HCT116 (cell line): ENCODE measurements at regions not wholly inside any gene's neighbourhood (a gene's known extent, or its start where the extent isn't known, plus 50 kb on each side); places are given as distances from the start of the nearest gene placed in this dataset.

Experiments used
- ATAC-seq: fragments of 200-7000 bp; cut with Tn5 transposase; 2 replicates; pipeline ENCODE4 v1.9.1; 2020; ENCODE audit warnings: mild to moderate bottlenecking, moderate library complexity
- BruUV-seq: library from RNA; stranded (reverse); fragments of 400-500 nt; replicated peaks from 2 replicates; lab custom pipeline; 2021; lab: Mats Ljungman, UMichigan
- CTCF ChIA-PET: fragments of 300-600 bp; sonication (Branson Sonifier 250); formaldehyde crosslinking; loops from one replicate; lab custom pipeline; 2021; ENCODE audit warnings: antibody characterized with exemption; lab: Charles Lee
- POLR2A ChIA-PET: fragments of 300-600, 350-600 bp; sonication (Branson Sonifier 250); formaldehyde crosslinking; loops from one replicate; lab custom pipeline; 2021; ENCODE audit warnings: antibody characterized with exemption; lab: Charles Lee
- RAD21 ChIA-PET, 2 experiments: fragments of 300-600 bp; sonication (Branson Sonifier 250); formaldehyde crosslinking; loops; one replicate each; lab custom pipeline; 2023; ENCODE audit warnings: low total read pairs in 2 of 2; ENCODE audit not compliant: uncharacterized antibody in 2 of 2, unreplicated experiment in 2 of 2, low non-redundant PET in 1 of 2; lab: Charles Lee
- DNase-seq: peaks from one replicate; pipeline ENCODE4 v3.0.0-alpha.2; 2010; ENCODE audit warnings: low read depth, low spot score
- H2AFZ ChIP-seq: fragments of 200-600 bp; shearing (Covaris generic), sonication (generic); 2 replicates; pipeline ENCODE4 v1.6.1; 2017; ENCODE audit warnings: low read depth, mixed run types, mixed read lengths, antibody characterized with exemption, low read length; ENCODE audit not compliant: poor library complexity, severe bottlenecking
- H3K27ac ChIP-seq: 2 replicates; pipeline ENCODE4 v1.5.1; 2012; ENCODE audit warnings: low read depth, low read length
- H3K27me3 ChIP-seq: fragments of 200-600 bp; sonication (generic); 2 replicates; pipeline ENCODE4 v1.6.1; 2016; ENCODE audit warnings: mixed run types, low read length, mixed read lengths; ENCODE audit not compliant: insufficient read depth
- H3K36me3 ChIP-seq, 2 experiments: fragments of 200-500 bp in 1 of 2; fragments of 200-600 bp in 1 of 2; sonication (Bioruptor generic) in 1 of 2; sonication (generic) in 1 of 2; 2 replicates each; pipeline versions ENCODE4 v1.5.1 to v1.6.1; 2014 to 2016; ENCODE audit warnings: low read length in 2 of 2, inconsistent platforms in 1 of 2, mixed read lengths in 1 of 2, mixed run types in 1 of 2; ENCODE audit not compliant: insufficient read depth in 2 of 2, control insufficient read depth in 1 of 2
- H3K4me1 ChIP-seq, 2 experiments: fragments of 200-600 bp in 1 of 2; sonication (generic) in 1 of 2; 2 replicates each; pipeline versions ENCODE4 v1.5.1 to v1.6.1; 2012 to 2017; ENCODE audit warnings: low read length in 2 of 2, inconsistent platforms in 1 of 2, mild to moderate bottlenecking in 1 of 2, mixed read lengths in 1 of 2, mixed run types in 1 of 2, moderate library complexity in 1 of 2; ENCODE audit not compliant: insufficient read depth in 2 of 2, control insufficient read depth in 1 of 2
- H3K4me2 ChIP-seq: fragments of 200-600 bp; sonication (generic); 2 replicates; pipeline ENCODE4 v1.6.1; 2017; ENCODE audit warnings: mixed run types, low read length, mixed read lengths
- H3K4me3 ChIP-seq, 2 experiments: fragments of 200-600 bp in 1 of 2; sonication (generic) in 1 of 2; replicated peaks in 1 of 2; 2 replicates each; pipeline ENCODE4 v1.5.1; 2011 to 2016; ENCODE audit warnings: low read length in 2 of 2, control low read depth in 1 of 2, low read depth in 1 of 2, mild to moderate bottlenecking in 1 of 2, mixed read lengths in 1 of 2, mixed run types in 1 of 2
- H3K79me2 ChIP-seq: fragments of 200-600 bp; sonication (generic); 2 replicates; pipeline ENCODE4 v1.6.1; 2017; ENCODE audit warnings: mild to moderate bottlenecking, mixed run types, low read length, moderate library complexity, mixed read lengths; ENCODE audit not compliant: insufficient read depth
- H3K9ac ChIP-seq: fragments of 200-600 bp; sonication (generic); 2 replicates; pipeline ENCODE4 v1.6.1; 2016; ENCODE audit warnings: low read length, mixed read lengths
- H3K9me2 ChIP-seq: fragments of 200-600 bp; sonication (generic), shearing (Covaris generic); 2 replicates; pipeline ENCODE4 v1.6.1; 2017; ENCODE audit warnings: mixed run types, mild to moderate bottlenecking, moderate library complexity; ENCODE audit not compliant: insufficient read depth
- H3K9me3 ChIP-seq, 2 experiments: fragments of 200-500 bp in 1 of 2; fragments of 200-600 bp in 1 of 2; sonication (Bioruptor generic) in 1 of 2; sonication (generic) in 1 of 2; 2 replicates each; pipeline ENCODE4 v1.6.1; 2014 to 2017; ENCODE audit warnings: low read length in 2 of 2, mixed read lengths in 2 of 2, inconsistent platforms in 1 of 2, low read depth in 1 of 2, mild to moderate bottlenecking in 1 of 2, mixed run types in 1 of 2, moderate library complexity in 1 of 2; ENCODE audit not compliant: control insufficient read depth in 1 of 2, insufficient read depth in 1 of 2
- H4K20me1 ChIP-seq: fragments of 200-600 bp; sonication (generic), shearing (Covaris generic); 2 replicates; pipeline ENCODE4 v1.6.1; 2017; ENCODE audit warnings: mixed run types, mild to moderate bottlenecking, moderate library complexity; ENCODE audit not compliant: insufficient read depth
- CTCF ChIP-seq, 3 experiments: fragments of 200-600 bp in 1 of 3; sonication (generic) in 1 of 3; IDR thresholded peaks in 2 of 3; conservative IDR thresholded peaks in 1 of 3; 2 replicates each; pipeline ENCODE4 v1.5.1; 2012 to 2017; ENCODE audit warnings: low read depth in 2 of 3, low read length in 2 of 3, antibody characterized with exemption in 1 of 3, borderline replicate concordance in 1 of 3, control low read depth in 1 of 3, mild to moderate bottlenecking in 1 of 3, mixed read lengths in 1 of 3, mixed run types in 1 of 3, moderate library complexity in 1 of 3; ENCODE audit not compliant: insufficient read depth in 1 of 3
- EGR1 ChIP-seq: IDR thresholded peaks from 2 replicates; pipeline ENCODE4 v1.6.1; 2012; ENCODE audit warnings: low read depth
- ELF1 ChIP-seq: IDR thresholded peaks from 2 replicates; pipeline ENCODE4 v1.6.1; 2012; ENCODE audit warnings: low read depth, borderline replicate concordance
- EZH2 ChIP-seq: fragments of 200-600 bp; sonication (generic); IDR thresholded peaks from 2 replicates; pipeline ENCODE4 v1.6.1; 2017; ENCODE audit warnings: antibody characterized with exemption, mixed run types
- EZH2phosphoT487 ChIP-seq: fragments of 200-600 bp; IDR thresholded peaks from 2 replicates; pipeline ENCODE4 v1.6.1; 2018; ENCODE audit warnings: antibody characterized with exemption, borderline replicate concordance
- FOSL1 ChIP-seq: IDR thresholded peaks from 2 replicates; pipeline ENCODE4 v1.6.1; 2012; ENCODE audit warnings: low read depth
- JUND ChIP-seq: IDR thresholded peaks from 2 replicates; pipeline ENCODE4 v1.6.1; 2012
- POLR2A ChIP-seq: IDR thresholded peaks from 2 replicates; pipeline ENCODE4 v1.7.0; 2011; ENCODE audit warnings: borderline replicate concordance; ENCODE audit not compliant: insufficient read depth, insufficient read length; ENCODE audit errors: extremely low read depth
- POLR2AphosphoS5 ChIP-seq: IDR thresholded peaks from 2 replicates; pipeline ENCODE4 v1.6.1; 2011; ENCODE audit warnings: mild to moderate bottlenecking, low read depth, low read length, moderate library complexity
- SIN3A ChIP-seq: IDR thresholded peaks from 2 replicates; pipeline ENCODE4 v1.6.1; 2012; ENCODE audit warnings: low read depth
- SP1 ChIP-seq: IDR thresholded peaks from 2 replicates; pipeline ENCODE4 v1.6.1; 2012; ENCODE audit warnings: low read depth
- YY1 ChIP-seq: IDR thresholded peaks from 2 replicates; pipeline ENCODE4 v1.6.1; 2011; ENCODE audit warnings: low read length, low read depth, moderate library complexity, mild to moderate bottlenecking; ENCODE audit not compliant: insufficient replicate concordance; ENCODE audit errors: extremely low read depth
- ZBTB33 ChIP-seq: IDR thresholded peaks from 2 replicates; pipeline ENCODE4 v1.6.1; 2011; ENCODE audit warnings: mild to moderate bottlenecking, low read length, moderate library complexity; ENCODE audit not compliant: insufficient replicate concordance; ENCODE audit errors: extremely low read depth
- ZNF274 ChIP-seq: fragments of 200-500 bp; sonication (Bioruptor generic); IDR thresholded peaks from 2 replicates; pipeline ENCODE4 v1.6.1; 2014; ENCODE audit warnings: mild to moderate bottlenecking, low read depth, low read length, inconsistent platforms
- intact Hi-C: fragments of 100-400 bp; cut with micrococcal nuclease; formaldehyde crosslinking; loops from 2 replicates; pipeline ENCODE4 v1.10.0; 2022
- TF ChIP-seq, protein P1 (sequence below): IDR thresholded peaks from 2 replicates; pipeline ENCODE4 v1.6.1; 2012; ENCODE audit warnings: low read depth
- TF ChIP-seq, protein P2 (sequence below): IDR thresholded peaks from 2 replicates; pipeline ENCODE4 v1.6.1; 2012

- ATAC-seq (no peak), DNase-seq (no peak)
- H3K36me3 ChIP-seq, result no peaks in the 10 kb centered on the region
- no peaks in the 10 kb centered on the region for H3K9me2 ChIP-seq
- H4K20me1 ChIP-seq, result no peaks in the 10 kb centered on the region
- no peak overlapping the region for H3K4me2 ChIP-seq
- no peak overlapping the region for H3K27ac ChIP-seq
- TF ChIP-seq POLR2A (no peak), EZH2phosphoT487 (no peak), EZH2 (no peak), YY1 (no peak), SIN3A (no peak), ZBTB33 (no peak), SP1 (no peak), FOSL1 (no peak), JUND (no peak), EGR1 (no peak), CTCF (IDR thresholded peaks at IDR 0.05 in 2 of 3, conservative IDR thresholded peaks at IDR 0.05 in 1 of 3; ENCODE audit: borderline replicate concordance in 1 of 3, insufficient read depth in 1 of 3, low read depth in 2 of 3, low read length in 2 of 3) (no peak), ELF1 (no peak), POLR2AphosphoS5 (no peak), ZNF274 (no peak)
- TF ChIP-seq, protein P1, sequence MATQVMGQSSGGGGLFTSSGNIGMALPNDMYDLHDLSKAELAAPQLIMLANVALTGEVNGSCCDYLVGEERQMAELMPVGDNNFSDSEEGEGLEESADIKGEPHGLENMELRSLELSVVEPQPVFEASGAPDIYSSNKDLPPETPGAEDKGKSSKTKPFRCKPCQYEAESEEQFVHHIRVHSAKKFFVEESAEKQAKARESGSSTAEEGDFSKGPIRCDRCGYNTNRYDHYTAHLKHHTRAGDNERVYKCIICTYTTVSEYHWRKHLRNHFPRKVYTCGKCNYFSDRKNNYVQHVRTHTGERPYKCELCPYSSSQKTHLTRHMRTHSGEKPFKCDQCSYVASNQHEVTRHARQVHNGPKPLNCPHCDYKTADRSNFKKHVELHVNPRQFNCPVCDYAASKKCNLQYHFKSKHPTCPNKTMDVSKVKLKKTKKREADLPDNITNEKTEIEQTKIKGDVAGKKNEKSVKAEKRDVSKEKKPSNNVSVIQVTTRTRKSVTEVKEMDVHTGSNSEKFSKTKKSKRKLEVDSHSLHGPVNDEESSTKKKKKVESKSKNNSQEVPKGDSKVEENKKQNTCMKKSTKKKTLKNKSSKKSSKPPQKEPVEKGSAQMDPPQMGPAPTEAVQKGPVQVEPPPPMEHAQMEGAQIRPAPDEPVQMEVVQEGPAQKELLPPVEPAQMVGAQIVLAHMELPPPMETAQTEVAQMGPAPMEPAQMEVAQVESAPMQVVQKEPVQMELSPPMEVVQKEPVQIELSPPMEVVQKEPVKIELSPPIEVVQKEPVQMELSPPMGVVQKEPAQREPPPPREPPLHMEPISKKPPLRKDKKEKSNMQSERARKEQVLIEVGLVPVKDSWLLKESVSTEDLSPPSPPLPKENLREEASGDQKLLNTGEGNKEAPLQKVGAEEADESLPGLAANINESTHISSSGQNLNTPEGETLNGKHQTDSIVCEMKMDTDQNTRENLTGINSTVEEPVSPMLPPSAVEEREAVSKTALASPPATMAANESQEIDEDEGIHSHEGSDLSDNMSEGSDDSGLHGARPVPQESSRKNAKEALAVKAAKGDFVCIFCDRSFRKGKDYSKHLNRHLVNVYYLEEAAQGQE, result no peak
- TF ChIP-seq, protein P2, sequence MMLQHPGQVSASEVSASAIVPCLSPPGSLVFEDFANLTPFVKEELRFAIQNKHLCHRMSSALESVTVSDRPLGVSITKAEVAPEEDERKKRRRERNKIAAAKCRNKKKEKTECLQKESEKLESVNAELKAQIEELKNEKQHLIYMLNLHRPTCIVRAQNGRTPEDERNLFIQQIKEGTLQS, result no peak
- no TSS peak for BruUV-seq
- ChIA-PET POLR2A (no interaction called here), CTCF (no interaction called here), RAD21 (no interaction called here)
- no peaks in the 10 kb centered on the region for H3K27me3 ChIP-seq
- intact Hi-C loops, result no loop called here
- H3K4me1 ChIP-seq, result no peaks in the 10 kb centered on the region
- no peak overlapping the region for H3K4me3 ChIP-seq
- H3K9ac ChIP-seq, result no peak overlapping the region
- no peaks in the 10 kb centered on the region for H3K9me3 ChIP-seq
- H2AFZ ChIP-seq, result no peak overlapping the region
- no peaks in the 10 kb centered on the region for H3K79me2 ChIP-seq
Measured at GRCh38 chr2:136291871-136292270, 173.9 kb upstream of the CXCR4 start.
